Mesodermal cell (in vitro differentiated cells): ENCODE measurements at regions not wholly inside any gene's neighbourhood (a gene's known extent, or its start where the extent isn't known, plus 50 kb on each side); places are given as distances from the start of the nearest gene placed in this dataset.
"Not testable (repeated sequence)": the region's sequence is repeated elsewhere in the genome, so short reads cannot be mapped to it uniquely, and the experiment has no call there.

ENCODE experiments used
- H3K27ac ChIP-seq: 2 replicates; pipeline ENCODE4 v1.7.0; 2013; ENCODE audit warnings: mild to moderate bottlenecking, low read depth, low read length, moderate library complexity; ENCODE audit not compliant: severe bottlenecking
- H3K36me3 ChIP-seq: 2 replicates; pipeline ENCODE4 v1.7.1; 2013; ENCODE audit warnings: mild to moderate bottlenecking, low read length, moderate library complexity; ENCODE audit not compliant: control insufficient read depth, insufficient read depth
- H3K4me1 ChIP-seq: one replicate; pipeline ENCODE4 v1.7.1; 2013; ENCODE audit warnings: mild to moderate bottlenecking, low read length; ENCODE audit not compliant: insufficient read depth, control insufficient read depth, poor library complexity, severe bottlenecking
- H3K4me3 ChIP-seq: 2 replicates; pipeline ENCODE4 v1.7.0; 2013; ENCODE audit warnings: low read length, control low read depth, mild to moderate bottlenecking; ENCODE audit not compliant: insufficient read depth, poor library complexity, severe bottlenecking; ENCODE audit errors: extremely low read depth
- H3K9me3 ChIP-seq: 2 replicates; pipeline ENCODE4 v1.7.1; 2013; ENCODE audit warnings: mild to moderate bottlenecking, low read length, moderate library complexity; ENCODE audit not compliant: control insufficient read depth
- WGBS, 2 experiments: methylation state at CpG; one replicate each; pipeline ENCODE4 v1.1.5; 2013; ENCODE audit warnings: missing lambda C conversion rate in 2 of 2; ENCODE audit not compliant: insufficient coverage in 2 of 2; 5-methylcytosine and 5-hydroxymethylcytosine counted together

DNA sequence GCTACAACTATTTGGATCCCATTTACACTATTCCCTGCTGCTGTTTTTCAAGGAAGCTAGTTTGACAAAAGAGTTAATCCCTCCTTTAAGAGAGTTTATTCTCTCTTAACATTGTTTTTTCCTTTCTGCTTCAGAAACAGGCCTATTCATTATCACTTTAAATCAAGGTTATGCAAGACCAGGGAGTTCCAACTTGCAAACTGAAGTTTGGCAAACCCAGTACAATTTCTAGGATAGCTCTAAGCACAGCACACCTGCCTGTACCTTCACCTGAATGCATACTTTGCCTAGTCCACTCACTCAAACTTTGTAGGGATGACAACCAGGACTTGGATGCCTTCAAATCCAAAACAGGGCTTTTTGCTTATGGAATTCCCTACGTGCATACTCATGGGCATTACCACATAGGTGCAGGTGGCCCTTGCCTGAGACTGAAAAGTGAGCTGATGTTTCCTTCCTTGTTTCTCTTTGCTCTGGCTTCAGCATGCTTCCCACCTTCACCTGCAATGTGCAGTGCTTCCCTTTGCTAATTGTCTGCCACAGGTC lies 193.8 kb upstream of the MMADHC start:
- no peak overlapping the region for H3K27ac ChIP-seq
- no peak overlapping the region for H3K4me3 ChIP-seq
- WGBS, 2 experiments: 100% methylated on average over 1 of the region's 1 CpG; no CpG with 5 or more reads in 1 of the 2 experiments

DNA sequence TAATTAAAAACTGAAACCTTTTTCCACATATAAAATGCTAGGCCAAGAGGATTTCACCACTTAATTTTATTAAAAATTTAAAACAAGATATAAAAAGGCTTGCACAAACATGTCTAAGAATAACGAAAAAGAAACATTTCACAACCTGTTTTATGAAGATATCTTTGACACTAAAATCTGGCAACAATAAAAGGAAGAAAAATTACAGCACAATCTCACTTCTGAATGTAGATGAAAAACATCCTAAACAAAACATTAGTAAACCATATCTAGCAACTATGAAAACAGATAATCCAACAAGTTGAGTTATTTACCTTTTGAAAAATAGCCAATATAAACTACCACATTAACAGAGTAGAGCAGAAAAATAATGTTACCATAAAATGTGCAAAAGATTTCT lies 185.4 kb upstream of the MMADHC start:
- no CpG with 5 or more reads among the region's 1 CpG for WGBS, 2 experiments
- Histone ChIP-seq H3K4me3 (no peak overlapping the region), H3K4me1 (peaks cover 9% of the 10 kb centered on the region), H3K36me3 (no peaks in the 10 kb centered on the region), H3K27ac (no peak overlapping the region), H3K9me3 (no peaks in the 10 kb centered on the region)

More for the DNA sequence above, 193.8 kb upstream of the MMADHC start:
- H3K4me1 ChIP-seq: no peaks in the 10 kb centered on the region
- H3K9me3 ChIP-seq: no peaks in the 10 kb centered on the region
- no peaks in the 10 kb centered on the region for H3K36me3 ChIP-seq

GRCh38 chr2:149768320-149768799 lies 180.8 kb upstream of the MMADHC start:
- no peaks in the 10 kb centered on the region for H3K36me3 ChIP-seq
- H3K4me3 ChIP-seq: no peak overlapping the region
- WGBS, 2 experiments: no CpG with 5 or more reads among the region's 1 CpG
- peak overlapping the region; percentile 76 for H3K27ac ChIP-seq
- no peaks in the 10 kb centered on the region for H3K9me3 ChIP-seq
- H3K4me1 ChIP-seq: peaks cover 13% of the 10 kb centered on the region

- peaks cover 13% of the 10 kb centered on the region for H3K4me1 ChIP-seq
- no peaks in the 10 kb centered on the region for H3K9me3 ChIP-seq
- no peaks in the 10 kb centered on the region for H3K36me3 ChIP-seq
- no CpG with 5 or more reads among the region's 3 CpGs for WGBS, 2 experiments
- peak overlapping the region; percentile 76 for H3K27ac ChIP-seq
- H3K4me3 ChIP-seq: no peak overlapping the region
Measured at GRCh38 chr2:149767516-149767974, 180.0 kb upstream of the MMADHC start.

DNA sequence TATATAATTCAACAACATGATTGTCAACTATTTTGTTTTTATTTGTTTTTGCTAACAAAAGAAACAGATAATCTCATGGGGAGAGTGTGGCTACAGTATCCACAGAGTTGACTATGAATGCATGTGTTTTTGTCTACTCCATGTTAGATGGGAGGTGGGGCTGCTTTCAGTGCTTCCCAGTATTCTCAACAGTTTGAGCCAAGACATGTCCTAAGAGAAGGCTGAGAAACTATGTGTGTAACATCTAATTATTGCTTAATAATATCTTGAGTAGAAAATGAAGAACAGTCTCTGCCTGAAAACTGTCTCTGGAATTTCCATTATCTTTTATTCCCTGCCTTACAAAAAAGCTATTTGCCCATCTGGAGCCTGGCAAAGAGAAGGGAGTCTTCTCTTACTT lies 178.8 kb upstream of the MMADHC start:
- H3K9me3 ChIP-seq: no peaks in the 10 kb centered on the region
- peaks cover 13% of the 10 kb centered on the region for H3K4me1 ChIP-seq
- no peaks in the 10 kb centered on the region for H3K36me3 ChIP-seq
- H3K4me3 ChIP-seq: no peak overlapping the region
- H3K27ac ChIP-seq: no peak overlapping the region

GRCh38 chr2:149765636-149766035 lies 178.1 kb upstream of the MMADHC start:
- Histone ChIP-seq H3K4me1 (peaks cover 13% of the 10 kb centered on the region), H3K9me3 (no peaks in the 10 kb centered on the region), H3K4me3 (no peak overlapping the region), H3K27ac (no peak overlapping the region), H3K36me3 (no peaks in the 10 kb centered on the region)

DNA sequence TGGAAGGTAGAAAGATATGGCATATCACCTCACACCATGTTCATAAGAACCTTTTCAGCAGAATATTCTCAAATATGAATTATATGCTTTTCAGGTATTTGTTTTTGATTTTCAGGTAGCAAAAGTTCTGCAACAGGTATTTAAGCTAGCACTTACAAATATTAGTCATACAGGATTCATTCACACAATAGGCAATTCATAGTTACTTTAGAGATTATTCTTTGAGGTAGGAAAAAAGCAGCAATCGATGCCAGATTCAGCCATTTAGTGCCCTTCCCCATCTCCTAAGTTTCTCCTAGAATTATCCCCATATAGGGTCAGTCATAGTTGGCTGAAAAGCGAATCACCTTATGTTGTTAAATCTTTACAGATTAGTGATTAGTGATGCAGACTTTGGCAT lies 177.4 kb upstream of the MMADHC start:
- WGBS, 2 experiments: 100% methylated on average over 1 of the region's 2 CpGs; no CpG with 5 or more reads in 1 of the 2 experiments
- H3K9me3 ChIP-seq: no peaks in the 10 kb centered on the region
- H3K36me3 ChIP-seq: no peaks in the 10 kb centered on the region

DNA sequence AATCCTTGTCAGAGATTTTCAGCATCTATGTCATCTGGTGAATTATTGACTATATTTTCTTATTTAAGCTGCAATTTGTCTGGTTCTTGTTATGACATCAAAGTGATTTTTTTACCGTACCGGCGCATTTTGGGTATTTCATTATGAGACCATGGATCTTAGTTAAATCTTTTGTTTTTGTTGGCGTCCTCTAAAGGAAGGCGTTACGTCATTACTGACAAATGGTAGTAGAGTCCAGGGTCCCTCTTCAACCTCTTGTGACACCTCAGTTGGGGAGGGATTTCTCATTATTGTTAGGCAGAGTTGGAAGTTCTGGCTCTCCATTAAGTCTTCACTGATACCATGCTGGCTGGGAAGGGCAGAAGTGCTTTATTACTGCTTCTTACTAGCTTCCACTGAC lies 175.8 kb upstream of the MMADHC start:
- H3K4me1 ChIP-seq: peaks cover 8% of the 10 kb centered on the region
- no peak overlapping the region for H3K4me3 ChIP-seq
- no peak overlapping the region for H3K27ac ChIP-seq
- no peaks in the 10 kb centered on the region for H3K36me3 ChIP-seq
- WGBS, 2 experiments: 79% methylated on average over 6 of the region's 6 CpGs
- no peaks in the 10 kb centered on the region for H3K9me3 ChIP-seq

More for the DNA sequence above, 177.4 kb upstream of the MMADHC start:
- Histone ChIP-seq H3K27ac (no peak overlapping the region), H3K4me3 (no peak overlapping the region), H3K4me1 (peaks cover 13% of the 10 kb centered on the region)

DNA sequence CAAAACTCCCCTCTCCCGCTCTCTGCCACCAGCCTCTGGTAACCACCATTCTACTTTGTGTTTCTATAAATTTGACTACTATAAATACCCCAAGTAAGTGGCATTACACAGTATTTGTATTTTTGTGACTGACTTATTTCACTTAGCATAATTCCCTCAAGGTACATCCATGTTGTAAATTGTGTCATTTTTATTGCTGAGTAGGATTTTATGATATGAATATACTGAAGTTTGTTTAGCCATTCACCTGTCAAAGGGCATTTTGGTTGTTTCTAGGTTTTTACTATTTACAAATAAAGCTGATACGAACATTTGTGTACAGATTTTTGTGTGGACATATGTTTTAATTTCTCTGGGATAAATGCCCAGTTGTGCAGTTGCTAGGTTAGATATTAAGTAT lies 174.0 kb upstream of the MMADHC start:
- no peak overlapping the region for H3K4me3 ChIP-seq
- H3K9me3 ChIP-seq: no peaks in the 10 kb centered on the region
- H3K27ac ChIP-seq: no peak overlapping the region
- no peaks in the 10 kb centered on the region for H3K36me3 ChIP-seq
- WGBS, 2 experiments: 100% methylated on average over 1 of the region's 2 CpGs
- H3K4me1 ChIP-seq: no peaks in the 10 kb centered on the region

GRCh38 chr2:149759382-149759781 lies 171.8 kb upstream of the MMADHC start:
- not testable (repeated sequence) for H3K36me3 ChIP-seq, H3K27ac ChIP-seq, H3K4me1 ChIP-seq, H3K4me3 ChIP-seq, H3K9me3 ChIP-seq
- WGBS, 2 experiments: no CpG with 5 or more reads among the region's 2 CpGs

DNA sequence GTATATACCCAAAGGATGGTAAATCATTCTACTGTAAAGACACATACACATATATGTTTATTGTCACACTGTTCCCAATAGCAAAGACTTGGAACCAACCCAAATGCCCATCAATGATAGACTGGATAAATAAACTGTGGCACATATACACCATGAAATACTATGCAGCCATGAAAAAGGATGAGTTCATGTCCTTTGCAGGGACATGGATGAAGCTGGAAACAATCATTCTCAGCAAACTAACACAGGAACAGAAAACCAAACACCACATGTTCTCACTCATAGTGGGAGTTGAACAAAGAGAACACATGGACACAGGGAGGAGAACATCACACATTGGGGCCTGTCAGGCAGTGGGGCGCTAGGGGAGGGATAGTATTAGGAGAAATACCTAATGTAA lies 167.1 kb upstream of the MMADHC start:
- not testable (repeated sequence) for H3K36me3 ChIP-seq, H3K4me3 ChIP-seq, H3K27ac ChIP-seq, H3K4me1 ChIP-seq, H3K9me3 ChIP-seq
- WGBS, 2 experiments: 88 to 100% methylated on average over 1 of the region's 1 CpG
